MM.1S (cell line): ENCODE measurements at regions not wholly inside any gene's neighbourhood (a gene's known extent, or its start where the extent isn't known, plus 50 kb on each side); places are given as distances from the start of the nearest gene placed in this dataset.

ENCODE experiments used
- DNase-seq: peaks from one replicate; pipeline ENCODE4 v3.0.0-alpha.2; 2015
- H2AFZ ChIP-seq: fragments of 300-600 bp; sonication (generic); 2 replicates; pipeline ENCODE4 v1.6.0; 2016; ENCODE audit warnings: antibody characterized with exemption, low read length
- H3F3A ChIP-seq: fragments of 300-600 bp; sonication (generic); 2 replicates; pipeline ENCODE4 v1.6.1; 2016; ENCODE audit warnings: mild to moderate bottlenecking, antibody characterized with exemption, low read length, moderate library complexity, mixed read lengths; ENCODE audit not compliant: insufficient read depth
- H3K27ac ChIP-seq: fragments of 300-600 bp; sonication (generic); 2 replicates; pipeline ENCODE4 v1.5.1; 2016; ENCODE audit warnings: mild to moderate bottlenecking, low read length
- H3K27me3 ChIP-seq: fragments of 300-600 bp; sonication (generic); replicated peaks from 2 replicates; pipeline ENCODE4 v1.6.0; 2016; ENCODE audit warnings: low read length; ENCODE audit not compliant: insufficient read depth
- H3K36me3 ChIP-seq: fragments of 300-600 bp; sonication (generic); replicated peaks from 2 replicates; pipeline ENCODE4 v1.6.1; 2016; ENCODE audit warnings: mild to moderate bottlenecking, low read length, mixed read lengths; ENCODE audit not compliant: insufficient read depth
- H3K4me1 ChIP-seq: fragments of 300-600 bp; sonication (generic); 2 replicates; pipeline ENCODE4 v1.6.1; 2016; ENCODE audit warnings: low read length, mixed read lengths
- H3K4me2 ChIP-seq: fragments of 300-600 bp; sonication (generic); 2 replicates; pipeline ENCODE4 v1.6.0; 2016; ENCODE audit warnings: low read depth, low read length
- H3K4me3 ChIP-seq: fragments of 300-600 bp; sonication (generic); 2 replicates; pipeline ENCODE4 v1.5.1; 2016; ENCODE audit warnings: low read length, mixed read lengths
- H3K79me2 ChIP-seq: fragments of 300-600 bp; sonication (generic); 2 replicates; pipeline ENCODE4 v1.6.1; 2016; ENCODE audit warnings: mixed run types, low read length, mixed read lengths
- H3K9ac ChIP-seq: fragments of 300-600 bp; sonication (generic); 2 replicates; pipeline ENCODE4 v1.6.1; 2016; ENCODE audit warnings: low read length, mixed read lengths
- H3K9me2 ChIP-seq: fragments of 300-600 bp; sonication (generic); replicated peaks from 2 replicates; pipeline ENCODE4 v1.6.1; 2016; ENCODE audit warnings: mild to moderate bottlenecking, low read length, mixed read lengths; ENCODE audit not compliant: insufficient read depth
- H3K9me3 ChIP-seq: fragments of 300-600 bp; sonication (generic); replicated peaks from 2 replicates; pipeline ENCODE4 v1.6.1; 2016; ENCODE audit warnings: mild to moderate bottlenecking, low read length, mixed read lengths; ENCODE audit not compliant: insufficient read depth
- H4K20me1 ChIP-seq: fragments of 300-600 bp; sonication (generic); 2 replicates; pipeline ENCODE4 v1.6.1; 2016; ENCODE audit warnings: mild to moderate bottlenecking, low read length, moderate library complexity, mixed read lengths; ENCODE audit not compliant: insufficient read depth
- EZH2 ChIP-seq: fragments of 300-600 bp; sonication (generic); optimal IDR thresholded peaks from 2 replicates; pipeline ENCODE3; 2017; ENCODE audit warnings: low read depth, mild to moderate bottlenecking, antibody characterized with exemption, low read length, mixed read lengths
- EZH2phosphoT487 ChIP-seq: fragments of 300-600 bp; sonication (generic); IDR thresholded peaks from 2 replicates; pipeline ENCODE4 v1.6.1; 2018; ENCODE audit warnings: antibody characterized with exemption, low read length
- TF ChIP-seq, protein P1 (sequence below): fragments of 300-600 bp; sonication (generic); IDR thresholded peaks from 2 replicates; pipeline ENCODE4 v1.5.1; 2016; ENCODE audit warnings: antibody characterized with exemption, low read length, mixed read lengths

DNA sequence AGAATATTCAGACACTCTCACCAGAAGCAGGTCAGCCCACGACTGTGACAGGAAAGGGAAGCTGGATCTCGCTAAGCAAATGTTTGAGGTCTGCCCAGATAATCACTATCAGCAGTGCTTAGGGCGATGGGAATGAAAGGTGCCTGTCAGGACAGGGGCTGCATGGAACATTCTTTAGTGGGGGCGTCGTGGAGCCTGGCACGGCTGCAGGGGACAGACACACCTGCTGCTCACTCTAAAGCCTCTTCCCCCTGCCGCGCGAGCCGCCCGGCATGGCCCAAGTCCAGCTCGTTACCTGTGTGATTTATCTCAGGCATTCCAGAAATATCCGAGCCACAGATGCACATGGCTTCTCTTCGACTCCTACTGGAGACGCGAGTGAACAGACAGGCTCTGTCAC, 235.5 kb downstream of the GLRX3 start:
- H3K4me3 ChIP-seq, result no peak overlapping the region
- TF ChIP-seq EZH2phosphoT487, result no peak
- TF ChIP-seq, protein P1, sequence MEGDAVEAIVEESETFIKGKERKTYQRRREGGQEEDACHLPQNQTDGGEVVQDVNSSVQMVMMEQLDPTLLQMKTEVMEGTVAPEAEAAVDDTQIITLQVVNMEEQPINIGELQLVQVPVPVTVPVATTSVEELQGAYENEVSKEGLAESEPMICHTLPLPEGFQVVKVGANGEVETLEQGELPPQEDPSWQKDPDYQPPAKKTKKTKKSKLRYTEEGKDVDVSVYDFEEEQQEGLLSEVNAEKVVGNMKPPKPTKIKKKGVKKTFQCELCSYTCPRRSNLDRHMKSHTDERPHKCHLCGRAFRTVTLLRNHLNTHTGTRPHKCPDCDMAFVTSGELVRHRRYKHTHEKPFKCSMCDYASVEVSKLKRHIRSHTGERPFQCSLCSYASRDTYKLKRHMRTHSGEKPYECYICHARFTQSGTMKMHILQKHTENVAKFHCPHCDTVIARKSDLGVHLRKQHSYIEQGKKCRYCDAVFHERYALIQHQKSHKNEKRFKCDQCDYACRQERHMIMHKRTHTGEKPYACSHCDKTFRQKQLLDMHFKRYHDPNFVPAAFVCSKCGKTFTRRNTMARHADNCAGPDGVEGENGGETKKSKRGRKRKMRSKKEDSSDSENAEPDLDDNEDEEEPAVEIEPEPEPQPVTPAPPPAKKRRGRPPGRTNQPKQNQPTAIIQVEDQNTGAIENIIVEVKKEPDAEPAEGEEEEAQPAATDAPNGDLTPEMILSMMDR, result no peak
- TF ChIP-seq EZH2, result no peak
- no peaks in the 10 kb centered on the region for H4K20me1 ChIP-seq
- no peaks in the 10 kb centered on the region for H3K36me3 ChIP-seq
- no peaks in the 10 kb centered on the region for H3K9me2 ChIP-seq
- H3F3A ChIP-seq, result no peaks in the 10 kb centered on the region
- H3K4me1 ChIP-seq, result peaks cover 14% of the 10 kb centered on the region; the same call in 1 of the 2 replicates
- no peak overlapping the region for H2AFZ ChIP-seq
- H3K27ac ChIP-seq, result peak overlapping the region; percentile 13; the same call in 1 of the 2 replicates
- no peaks in the 10 kb centered on the region for H3K79me2 ChIP-seq
- H3K27me3 ChIP-seq, result no peaks in the 10 kb centered on the region
- H3K9ac ChIP-seq, result no peak overlapping the region
- no peaks in the 10 kb centered on the region for H3K9me3 ChIP-seq
- DNase-seq, result no peak
- H3K4me2 ChIP-seq, result no peak overlapping the region

DNA sequence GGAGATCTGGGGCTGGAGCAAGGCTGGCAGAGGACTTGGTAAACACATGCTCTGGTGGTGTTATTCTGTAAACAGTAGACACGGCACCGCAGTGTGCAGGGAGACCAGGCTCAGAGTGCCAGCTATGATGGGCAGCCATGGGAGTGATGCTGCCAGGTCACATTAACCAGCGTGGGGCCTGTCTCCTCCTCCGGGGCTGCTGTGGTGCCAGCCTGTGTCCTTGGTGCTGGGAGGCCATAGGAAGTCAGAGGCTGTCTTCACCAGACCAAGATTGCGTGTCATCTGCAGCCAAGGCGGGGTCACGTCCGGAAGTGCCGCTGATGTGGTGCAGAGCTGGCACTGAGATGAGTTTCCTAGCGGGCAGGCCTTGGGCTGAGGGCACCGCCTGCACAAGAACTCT, 236.0 kb downstream of the GLRX3 start:
- Histone ChIP-seq H3F3A (no peaks in the 10 kb centered on the region), H3K9me3 (no peaks in the 10 kb centered on the region), H2AFZ (no peak overlapping the region), H3K4me1 (peaks cover 20% of the 10 kb centered on the region), H3K27ac (peak overlapping the region; percentile 13; the same call in 1 of the 2 replicates), H3K9me2 (no peaks in the 10 kb centered on the region), H4K20me1 (no peaks in the 10 kb centered on the region), H3K27me3 (no peaks in the 10 kb centered on the region), H3K9ac (no peak overlapping the region), H3K79me2 (no peaks in the 10 kb centered on the region), H3K36me3 (no peaks in the 10 kb centered on the region), H3K4me3 (no peak overlapping the region), H3K4me2 (no peak overlapping the region)
- TF ChIP-seq EZH2phosphoT487 (no peak), EZH2 (no peak)
- TF ChIP-seq, protein P1, result no peak
- DNase-seq, result no peak

DNA sequence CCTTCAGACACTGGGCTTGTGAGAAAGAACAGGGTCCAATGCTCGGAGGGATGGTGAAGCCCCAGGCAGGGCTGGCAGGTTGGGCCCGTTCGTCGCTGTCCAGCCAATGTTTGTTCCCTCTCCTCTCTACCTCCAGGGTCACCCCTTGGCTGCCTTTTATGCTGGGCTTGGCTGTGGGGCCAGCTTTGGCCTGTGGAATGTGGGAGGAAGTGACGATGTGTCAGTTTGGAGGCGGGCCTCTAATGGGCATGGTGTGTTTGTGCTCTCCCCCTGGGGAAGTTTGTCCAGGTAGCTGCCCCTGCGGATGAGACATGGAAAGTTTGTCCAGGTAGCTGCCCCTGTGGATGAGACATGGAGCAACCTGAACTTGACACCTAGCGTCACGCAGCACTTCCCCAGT, 236.7 kb downstream of the GLRX3 start:
- H3K9ac ChIP-seq, result no peak overlapping the region
- H3K9me2 ChIP-seq, result no peaks in the 10 kb centered on the region
- H3K4me3 ChIP-seq, result no peak overlapping the region
- H3F3A ChIP-seq, result no peaks in the 10 kb centered on the region
- no peaks in the 10 kb centered on the region for H3K9me3 ChIP-seq
- no peaks in the 10 kb centered on the region for H3K79me2 ChIP-seq
- H3K27me3 ChIP-seq, result no peaks in the 10 kb centered on the region
- H2AFZ ChIP-seq, result no peak overlapping the region
- no peaks in the 10 kb centered on the region for H4K20me1 ChIP-seq
- no peak for DNase-seq
- H3K36me3 ChIP-seq, result no peaks in the 10 kb centered on the region
- TF ChIP-seq, protein P1, result no peak
- TF ChIP-seq EZH2phosphoT487 (no peak), EZH2 (no peak)
- no peak overlapping the region for H3K27ac ChIP-seq
- H3K4me2 ChIP-seq, result no peak overlapping the region
- H3K4me1 ChIP-seq, result peaks cover 23% of the 10 kb centered on the region
